Smooth muscle cell (in vitro differentiated cells): ENCODE measurements at regions not wholly inside any gene's neighbourhood (a gene's known extent, or its start where the extent isn't known, plus 50 kb on each side); places are given as distances from the start of the nearest gene placed in this dataset.

Experiments used
- DNase-seq: peaks from one replicate; lab custom pipeline; 2025; ENCODE audit not compliant: unreplicated experiment; lab: John Stamatoyannopoulos, UW
- H2AFZ ChIP-seq: fragments of 200-600 bp; sonication (generic); 2 replicates; pipeline ENCODE4 v1.6.0; 2016; ENCODE audit warnings: antibody characterized with exemption, low read depth, mild to moderate bottlenecking
- H3F3A ChIP-seq: fragments of 200-600 bp; sonication (generic); 2 replicates; pipeline ENCODE4 v1.6.0; 2017; ENCODE audit warnings: antibody characterized with exemption, low read depth
- H3K27ac ChIP-seq: fragments of 200-600 bp; sonication (generic); 2 replicates; pipeline ENCODE4 v1.5.1; 2016; ENCODE audit warnings: low read depth, mild to moderate bottlenecking
- H3K27me3 ChIP-seq: fragments of 200-600 bp; sonication (generic); 2 replicates; pipeline ENCODE4 v1.6.1; 2016; ENCODE audit warnings: low read depth, mild to moderate bottlenecking
- H3K36me3 ChIP-seq: fragments of 200-600 bp; sonication (generic); 2 replicates; pipeline ENCODE4 v1.5.1; 2016; ENCODE audit warnings: low read depth
- H3K4me1 ChIP-seq: fragments of 200-600 bp; sonication (generic); 2 replicates; pipeline ENCODE4 v1.5.1; 2016; ENCODE audit warnings: low read depth
- H3K4me2 ChIP-seq: fragments of 200-600 bp; sonication (generic); 2 replicates; pipeline ENCODE4 v1.6.0; 2016; ENCODE audit warnings: mild to moderate bottlenecking
- H3K4me3 ChIP-seq: fragments of 200-600 bp; sonication (generic); 2 replicates; pipeline ENCODE4 v1.5.1; 2016; ENCODE audit warnings: mild to moderate bottlenecking
- H3K79me2 ChIP-seq: fragments of 200-600 bp; sonication (generic); 2 replicates; pipeline ENCODE4 v1.6.0; 2016; ENCODE audit warnings: low read depth, mild to moderate bottlenecking
- H3K9ac ChIP-seq: fragments of 200-600 bp; sonication (generic); 2 replicates; pipeline ENCODE4 v1.6.0; 2016; ENCODE audit warnings: low read depth
- H3K9me3 ChIP-seq: fragments of 200-600 bp; sonication (generic); replicated peaks from 2 replicates; pipeline ENCODE4 v1.5.1; 2016; ENCODE audit warnings: low read depth
- H4K20me1 ChIP-seq: fragments of 200-600 bp; sonication (generic); 2 replicates; pipeline ENCODE4 v1.6.0; 2016; ENCODE audit warnings: low read depth
- WGBS: methylation state at CpG from one replicate; pipeline ENCODE4 v1.1.7; 2016; ENCODE audit warnings: low lambda C conversion rate; 5-methylcytosine and 5-hydroxymethylcytosine counted together
- TF ChIP-seq, protein P1 (sequence below): fragments of 200-600 bp; sonication (generic); IDR thresholded peaks from 2 replicates; pipeline ENCODE4 v1.5.1; 2017; ENCODE audit warnings: borderline replicate concordance, mild to moderate bottlenecking, antibody characterized with exemption; ENCODE audit not compliant: insufficient read depth, poor library complexity, severe bottlenecking

DNA sequence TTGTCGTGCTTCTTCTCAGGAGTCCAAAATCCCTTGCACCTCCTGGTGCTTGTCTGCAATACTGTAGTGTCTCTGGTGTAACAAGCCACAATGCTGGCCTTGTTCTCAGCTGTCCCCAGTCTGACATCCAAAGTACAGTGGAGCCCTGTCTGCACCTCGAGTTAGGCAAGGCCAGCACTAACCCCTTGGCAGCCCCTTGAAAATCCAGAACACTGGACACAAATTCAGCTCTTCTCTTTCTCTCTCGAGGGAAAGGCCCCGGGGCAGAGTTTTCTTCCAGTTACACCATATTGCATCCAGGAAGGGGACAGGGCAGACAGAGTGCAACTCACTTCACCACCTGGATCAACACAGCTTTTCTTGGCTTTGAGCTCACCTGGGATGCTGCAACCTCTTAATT lies 91.3 kb upstream of the ATP10A start:
- H3K4me1 ChIP-seq = no peaks in the 10 kb centered on the region
- H3K4me3 ChIP-seq = no peak overlapping the region
- no peaks in the 10 kb centered on the region for H3K79me2 ChIP-seq
- no peaks in the 10 kb centered on the region for H3K36me3 ChIP-seq
- H4K20me1 ChIP-seq = no peaks in the 10 kb centered on the region
- TF ChIP-seq, protein P1, sequence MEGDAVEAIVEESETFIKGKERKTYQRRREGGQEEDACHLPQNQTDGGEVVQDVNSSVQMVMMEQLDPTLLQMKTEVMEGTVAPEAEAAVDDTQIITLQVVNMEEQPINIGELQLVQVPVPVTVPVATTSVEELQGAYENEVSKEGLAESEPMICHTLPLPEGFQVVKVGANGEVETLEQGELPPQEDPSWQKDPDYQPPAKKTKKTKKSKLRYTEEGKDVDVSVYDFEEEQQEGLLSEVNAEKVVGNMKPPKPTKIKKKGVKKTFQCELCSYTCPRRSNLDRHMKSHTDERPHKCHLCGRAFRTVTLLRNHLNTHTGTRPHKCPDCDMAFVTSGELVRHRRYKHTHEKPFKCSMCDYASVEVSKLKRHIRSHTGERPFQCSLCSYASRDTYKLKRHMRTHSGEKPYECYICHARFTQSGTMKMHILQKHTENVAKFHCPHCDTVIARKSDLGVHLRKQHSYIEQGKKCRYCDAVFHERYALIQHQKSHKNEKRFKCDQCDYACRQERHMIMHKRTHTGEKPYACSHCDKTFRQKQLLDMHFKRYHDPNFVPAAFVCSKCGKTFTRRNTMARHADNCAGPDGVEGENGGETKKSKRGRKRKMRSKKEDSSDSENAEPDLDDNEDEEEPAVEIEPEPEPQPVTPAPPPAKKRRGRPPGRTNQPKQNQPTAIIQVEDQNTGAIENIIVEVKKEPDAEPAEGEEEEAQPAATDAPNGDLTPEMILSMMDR = no peak
- H3K27me3 ChIP-seq = no peaks in the 10 kb centered on the region
- WGBS = 57% methylated on average over 4 of the region's 4 CpGs
- no peak overlapping the region for H3K27ac ChIP-seq
- H3K9me3 ChIP-seq = no peaks in the 10 kb centered on the region
- no peak overlapping the region for H2AFZ ChIP-seq
- no peak overlapping the region for H3K4me2 ChIP-seq
- no peak overlapping the region for H3K9ac ChIP-seq
- no peak for DNase-seq
- H3F3A ChIP-seq = no peaks in the 10 kb centered on the region

DNA sequence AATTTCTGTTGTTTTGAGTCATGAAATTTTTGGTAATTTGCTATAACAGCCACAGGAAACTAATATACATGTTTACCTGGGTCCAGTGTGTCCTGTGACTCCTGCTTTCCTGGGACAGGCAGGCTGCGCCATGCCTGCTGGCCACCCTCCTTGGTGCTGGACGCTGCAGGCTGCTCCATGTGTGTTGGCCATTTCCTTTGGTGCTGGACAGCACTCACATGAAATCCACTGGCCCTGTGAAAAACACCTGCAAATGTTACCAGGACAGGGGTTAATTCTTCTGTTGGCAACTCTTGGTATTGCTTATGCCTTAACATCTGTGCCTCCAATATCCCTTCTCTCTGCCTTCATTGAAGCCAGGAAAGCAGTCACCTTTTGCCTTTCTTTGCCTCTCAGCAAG lies 86.9 kb upstream of the ATP10A start:
- 94% methylated on average over 2 of the region's 2 CpGs for WGBS
- Histone ChIP-seq H3K36me3 (no peaks in the 10 kb centered on the region), H3K4me2 (no peak overlapping the region), H3K4me3 (no peak overlapping the region), H3K27me3 (no peaks in the 10 kb centered on the region), H3K27ac (no peak overlapping the region), H3K9ac (no peak overlapping the region), H3F3A (no peaks in the 10 kb centered on the region), H3K79me2 (no peaks in the 10 kb centered on the region), H3K9me3 (no peaks in the 10 kb centered on the region), H2AFZ (no peak overlapping the region), H3K4me1 (peaks cover 10% of the 10 kb centered on the region), H4K20me1 (no peaks in the 10 kb centered on the region)
- TF ChIP-seq, protein P1 = no peak
- no peak for DNase-seq

DNA sequence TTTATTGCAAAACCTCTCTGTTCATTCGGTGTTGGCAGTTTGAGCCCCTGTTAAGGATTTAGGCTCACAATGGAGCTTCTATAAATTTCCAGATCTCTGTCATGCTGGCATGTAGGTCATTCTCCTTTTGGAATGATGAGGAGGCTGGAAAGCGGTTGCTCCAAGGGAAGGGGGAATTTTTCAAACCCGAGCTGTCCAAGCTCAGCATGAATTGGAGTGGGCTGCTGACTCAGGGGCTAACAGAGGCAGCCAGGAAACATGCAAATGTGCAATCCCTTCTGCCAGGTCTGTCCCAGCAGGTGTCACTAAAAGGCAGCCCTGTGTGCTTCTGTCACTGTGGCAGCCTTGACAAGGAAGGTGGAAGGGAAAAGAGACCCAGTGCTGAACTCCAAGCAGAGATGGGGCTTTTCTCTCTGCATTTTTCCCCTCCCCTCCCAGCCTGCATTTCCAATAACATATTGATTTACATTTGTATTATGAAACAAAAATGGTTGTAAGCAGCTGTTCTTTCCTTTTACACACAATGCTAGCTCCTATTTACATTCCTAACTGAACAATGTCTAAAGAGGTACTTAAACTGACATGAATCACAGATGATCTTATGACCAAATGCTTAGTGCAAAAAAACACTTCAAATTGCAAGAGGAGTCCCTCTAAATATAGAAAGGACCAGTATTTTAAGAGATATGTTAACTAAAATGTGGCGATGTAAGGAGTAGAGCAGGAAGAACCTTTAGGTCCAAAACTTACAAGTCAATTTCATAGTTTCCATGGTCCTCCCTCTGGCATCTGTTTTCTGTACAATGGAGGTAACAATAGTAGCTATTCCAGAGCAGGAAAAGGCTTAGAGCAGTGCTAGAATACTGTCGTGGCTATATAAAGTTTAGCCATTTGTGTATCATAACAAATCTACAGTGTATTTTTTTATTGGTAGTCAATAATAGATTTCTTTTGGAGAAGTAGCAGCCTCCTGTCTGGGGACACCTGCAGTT lies 84.5 kb upstream of the ATP10A start:
- 24% methylated on average over 5 of the region's 5 CpGs for WGBS
- Histone ChIP-seq H2AFZ (no peak overlapping the region), H3K4me1 (peaks cover 10% of the 10 kb centered on the region), H3K9ac (no peak overlapping the region), H4K20me1 (no peaks in the 10 kb centered on the region), H3K36me3 (no peaks in the 10 kb centered on the region), H3K4me3 (no peak overlapping the region), H3K27me3 (no peaks in the 10 kb centered on the region), H3F3A (no peaks in the 10 kb centered on the region), H3K9me3 (no peaks in the 10 kb centered on the region), H3K4me2 (no peak overlapping the region), H3K79me2 (no peaks in the 10 kb centered on the region), H3K27ac (no peak overlapping the region)
- TF ChIP-seq, protein P1 = peak; percentile 9
- no peak for DNase-seq

DNA sequence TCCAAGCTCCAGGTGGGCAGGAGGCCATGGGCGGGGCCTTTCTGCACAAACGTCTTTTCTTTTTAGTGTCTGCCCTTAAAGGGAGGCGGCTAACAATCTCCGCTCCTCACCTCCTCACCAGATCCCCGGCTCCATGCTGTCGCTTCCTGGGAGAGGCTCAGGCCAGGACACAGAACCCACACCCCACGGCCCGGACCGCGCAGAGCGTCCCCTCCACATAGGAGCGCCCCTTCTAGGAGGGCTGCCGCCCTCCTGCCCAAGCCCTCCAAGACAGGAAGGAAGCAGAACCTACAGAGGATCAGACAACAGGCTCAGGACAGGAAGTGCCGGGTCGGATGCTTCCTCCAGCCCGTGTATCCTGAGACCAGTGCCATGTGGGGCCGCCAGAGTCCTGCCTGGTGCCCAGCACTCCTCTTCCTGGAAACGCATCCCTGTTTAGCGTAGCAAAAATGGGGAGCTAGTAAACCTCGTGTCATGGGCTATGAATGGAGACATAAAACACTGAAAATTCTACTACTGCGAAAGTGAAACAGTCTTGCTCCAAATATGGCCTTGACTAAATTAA lies 83.2 kb upstream of the ATP10A start:
- no peak for DNase-seq
- H3K4me2 ChIP-seq = no peak overlapping the region
- H3K9me3 ChIP-seq = no peaks in the 10 kb centered on the region
- TF ChIP-seq, protein P1 = no peak
- H3K27ac ChIP-seq = no peak overlapping the region
- H3K4me1 ChIP-seq = peaks cover 10% of the 10 kb centered on the region
- H3K9ac ChIP-seq = no peak overlapping the region
- H3K36me3 ChIP-seq = no peaks in the 10 kb centered on the region
- H3K79me2 ChIP-seq = no peaks in the 10 kb centered on the region
- H3K27me3 ChIP-seq = no peaks in the 10 kb centered on the region
- H2AFZ ChIP-seq = no peak overlapping the region
- H3F3A ChIP-seq = no peaks in the 10 kb centered on the region
- WGBS = 88% methylated on average over 20 of the region's 21 CpGs
- no peaks in the 10 kb centered on the region for H4K20me1 ChIP-seq
- H3K4me3 ChIP-seq = no peak overlapping the region
